Kidney (tissue), 13 donors: ENCODE measurements at regions not wholly inside any gene's neighbourhood (a gene's known extent, or its start where the extent isn't known, plus 50 kb on each side); places are given as distances from the start of the nearest gene placed in this dataset.
A peak's percentile ranks its signal among the peaks of the same experiment; 100 is the strongest.

ENCODE experiments used
- DNase-seq, 5 donors: peaks; one replicate each; pipeline ENCODE4 v3.0.0-alpha.2; 2013 to 2020
- FAIRE-seq: peaks from 2 replicates; lab custom pipeline; 2012; peaks lifted over from hg19 to GRCh38; lab: Jason Lieb, UNC
- H3K27ac ChIP-seq, 2 donors: one replicate each; pipeline ENCODE4 v1.7.0; 2013; ENCODE audit warnings: low read depth in 2 of 2, low read length in 2 of 2, inconsistent platforms in 1 of 2
- H3K27me3 ChIP-seq: one replicate; pipeline ENCODE4 v1.7.1; 2013; ENCODE audit warnings: low read length, inconsistent platforms; ENCODE audit not compliant: control insufficient read depth, insufficient read depth
- H3K36me3 ChIP-seq, 3 donors: one replicate each; pipeline versions ENCODE4 v1.7.0 to v1.7.1; 2013; ENCODE audit warnings: low read length in 3 of 3, control low read depth in 1 of 3, inconsistent platforms in 1 of 3; ENCODE audit not compliant: insufficient read depth in 3 of 3, control insufficient read depth in 2 of 3
- H3K4me1 ChIP-seq, 3 donors: one replicate each; pipeline versions ENCODE4 v1.7.0 to v1.7.1; 2013; ENCODE audit warnings: low read length in 3 of 3, inconsistent platforms in 1 of 3, low read depth in 1 of 3; ENCODE audit not compliant: control insufficient read depth in 2 of 3, insufficient read depth in 2 of 3
- H3K4me3 ChIP-seq, 3 donors: one replicate each; pipeline versions ENCODE4 v1.7.0 to v1.8.1; 2013; ENCODE audit warnings: low read length in 3 of 3, control low read depth in 1 of 3, inconsistent platforms in 1 of 3
- H3K9ac ChIP-seq, 3 donors: one replicate each; pipeline versions ENCODE4 v1.7.0 to v1.7.1; 2013; ENCODE audit warnings: low read length in 3 of 3, control low read depth in 1 of 3, inconsistent platforms in 1 of 3
- H3K9me3 ChIP-seq, 3 donors: one replicate each; pipeline versions ENCODE4 v1.7.0 to v1.7.1; 2013; ENCODE audit warnings: low read length in 3 of 3, control low read depth in 1 of 3, inconsistent platforms in 1 of 3; ENCODE audit not compliant: control insufficient read depth in 2 of 3, insufficient read depth in 1 of 3
- intact Hi-C: fragments of 100-400 bp; cut with DNase I; formaldehyde crosslinking; loops from one replicate; pipeline ENCODE4 v1.11.1; 2022
- TF ChIP-seq, protein P1 (sequence below): IDR thresholded peaks from 3 replicates; pipeline ENCODE4 v1.5.1; 2012; ENCODE audit warnings: mild to moderate bottlenecking, moderate library complexity, borderline replicate concordance; ENCODE audit not compliant: insufficient read depth; ENCODE audit errors: extremely low read depth
- donor health status: control.
- donor health status: control.
- donor health status: control.
- donor health status: control.
- donor health status: control.
- donor health status: DM: yes; HTN: yes; CAD: no.
- donor health status: Normal renal cell carcinoma (clear cell type).

DNA sequence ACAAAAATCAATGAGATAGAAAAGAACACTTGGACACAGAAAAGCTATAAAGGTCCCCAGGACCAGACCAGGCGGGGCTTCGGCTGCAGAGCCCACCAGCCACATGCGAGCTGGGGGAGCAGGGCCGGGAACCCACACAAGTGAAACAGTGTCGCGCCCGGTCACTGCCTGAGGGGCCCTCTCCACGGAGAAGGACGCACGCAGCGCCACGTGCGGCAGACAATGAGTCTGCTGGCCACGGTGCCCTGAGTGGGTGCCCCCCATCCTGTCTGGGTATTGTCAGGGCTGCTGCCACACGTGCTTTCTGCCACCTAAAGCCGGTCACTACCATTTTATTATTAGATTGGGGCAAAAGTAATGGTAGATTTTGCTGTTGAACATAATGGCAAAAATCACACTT is 207.9 kb upstream of the HDAC4 start:
- TF ChIP-seq, protein P1, sequence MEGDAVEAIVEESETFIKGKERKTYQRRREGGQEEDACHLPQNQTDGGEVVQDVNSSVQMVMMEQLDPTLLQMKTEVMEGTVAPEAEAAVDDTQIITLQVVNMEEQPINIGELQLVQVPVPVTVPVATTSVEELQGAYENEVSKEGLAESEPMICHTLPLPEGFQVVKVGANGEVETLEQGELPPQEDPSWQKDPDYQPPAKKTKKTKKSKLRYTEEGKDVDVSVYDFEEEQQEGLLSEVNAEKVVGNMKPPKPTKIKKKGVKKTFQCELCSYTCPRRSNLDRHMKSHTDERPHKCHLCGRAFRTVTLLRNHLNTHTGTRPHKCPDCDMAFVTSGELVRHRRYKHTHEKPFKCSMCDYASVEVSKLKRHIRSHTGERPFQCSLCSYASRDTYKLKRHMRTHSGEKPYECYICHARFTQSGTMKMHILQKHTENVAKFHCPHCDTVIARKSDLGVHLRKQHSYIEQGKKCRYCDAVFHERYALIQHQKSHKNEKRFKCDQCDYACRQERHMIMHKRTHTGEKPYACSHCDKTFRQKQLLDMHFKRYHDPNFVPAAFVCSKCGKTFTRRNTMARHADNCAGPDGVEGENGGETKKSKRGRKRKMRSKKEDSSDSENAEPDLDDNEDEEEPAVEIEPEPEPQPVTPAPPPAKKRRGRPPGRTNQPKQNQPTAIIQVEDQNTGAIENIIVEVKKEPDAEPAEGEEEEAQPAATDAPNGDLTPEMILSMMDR, result no peak
- Histone ChIP-seq H3K9ac (no peak overlapping the region), H3K4me1 (peaks cover 0 to 6% (median 4%) of the 10 kb centered on the region in 3 donors), H3K27me3 (no peaks in the 10 kb centered on the region), H3K9me3 (peaks cover 0 to 3% (median 0%) of the 10 kb centered on the region in 3 donors), H3K27ac (no peak overlapping the region), H3K36me3 (no peaks in the 10 kb centered on the region), H3K4me3 (no peak overlapping the region)
- FAIRE-seq (no peak), DNase-seq (peak in 2 of 5 donors; percentile 8 to 40)
- intact Hi-C loops, result no loop called here

DNA sequence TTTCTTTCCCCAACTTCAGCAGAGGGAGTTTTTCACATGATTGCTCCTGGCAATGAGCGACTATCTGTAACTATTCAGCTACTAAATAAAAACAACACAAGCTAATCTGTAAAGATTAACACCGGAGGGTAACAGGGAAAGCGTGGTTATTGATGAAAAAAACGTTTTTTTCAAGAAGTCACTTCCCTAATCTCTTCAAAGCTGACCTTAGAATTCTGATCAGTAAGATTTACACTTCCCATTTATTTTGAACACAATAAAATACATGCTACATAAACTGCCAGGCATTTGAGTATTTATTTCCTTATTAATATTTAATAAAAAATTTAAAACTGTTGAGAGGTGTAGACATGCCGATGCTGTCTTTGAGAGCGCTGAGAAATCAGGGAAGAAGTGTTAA is 207.4 kb upstream of the HDAC4 start:
- Histone ChIP-seq H3K27ac (no peak overlapping the region), H3K4me1 (peaks cover 0 to 6% (median 4%) of the 10 kb centered on the region in 3 donors), H3K36me3 (no peaks in the 10 kb centered on the region), H3K9me3 (peaks cover 0 to 3% (median 0%) of the 10 kb centered on the region in 3 donors), H3K27me3 (no peaks in the 10 kb centered on the region), H3K9ac (no peak overlapping the region), H3K4me3 (no peak overlapping the region)
- no peak for FAIRE-seq
- DNase-seq, result no peak
- intact Hi-C loops, result no loop called here
- TF ChIP-seq, protein P1, result no peak

DNA sequence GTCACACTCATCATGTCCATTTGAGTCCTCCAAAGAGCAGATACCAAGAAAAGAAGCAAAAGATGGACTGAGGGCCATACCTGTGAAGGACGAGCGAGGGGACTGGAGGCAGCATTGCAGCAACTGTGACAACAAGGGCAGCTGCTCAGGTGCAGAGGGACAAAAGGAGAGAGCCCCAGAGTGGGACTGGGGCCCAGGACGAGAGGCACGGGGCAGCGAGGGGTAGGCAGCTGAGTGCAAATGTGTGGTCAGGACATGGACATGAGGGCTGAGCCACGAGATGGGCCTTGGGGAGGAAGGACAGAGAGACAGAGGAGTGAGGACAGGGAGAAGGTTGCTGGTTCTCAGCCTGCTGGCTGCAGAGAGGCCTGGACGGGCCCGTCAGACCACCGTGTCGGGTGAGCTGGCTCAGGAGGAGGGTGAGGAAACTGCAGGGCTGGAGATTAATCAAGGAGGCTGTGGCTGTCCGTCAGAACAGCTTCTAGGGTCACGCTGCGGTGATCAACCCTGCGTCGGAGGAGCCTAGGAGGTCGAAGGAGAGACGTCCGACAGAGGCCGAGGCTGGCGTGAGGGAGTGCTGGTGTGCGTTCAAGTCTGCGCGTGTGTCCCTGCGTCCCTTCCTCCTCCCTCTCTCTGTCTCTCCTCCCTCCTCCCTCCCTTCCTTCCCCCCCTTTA is 206.8 kb upstream of the HDAC4 start:
- intact Hi-C loops, result no loop called here
- H3K4me3 ChIP-seq, result no peak overlapping the region
- peaks cover 0 to 6% (median 4%) of the 10 kb centered on the region in 3 donors for H3K4me1 ChIP-seq
- H3K9me3 ChIP-seq, result peaks cover 0 to 3% (median 0%) of the 10 kb centered on the region in 3 donors
- DNase-seq (peak in 4 of 5 donors; percentile 53 to 66 (median 59)), FAIRE-seq (no peak)
- no peak overlapping the region for H3K27ac ChIP-seq
- TF ChIP-seq, protein P1, result no peak
- H3K36me3 ChIP-seq, result no peaks in the 10 kb centered on the region
- no peaks in the 10 kb centered on the region for H3K27me3 ChIP-seq
- H3K9ac ChIP-seq, result no peak overlapping the region
